Left lung (tissue), 4 donors: ENCODE measurements at regions not wholly inside any gene's neighbourhood (a gene's known extent, or its start where the extent isn't known, plus 50 kb on each side); places are given as distances from the start of the nearest gene placed in this dataset.

ENCODE experiments used
- ATAC-seq: fragments of 200-7000 bp; cut with Tn5 transposase; one replicate; pipeline ENCODE4 v1.9.1; 2020; ENCODE audit warnings: moderate library complexity
- DNase-seq, 4 donors: peaks; one replicate each; pipeline ENCODE4 v3.0.0-alpha.2; 2013 to 2020
- H3K27ac ChIP-seq, 2 donors: fragments of 200-600 bp; sonication (generic) in 1 of 2; one replicate each; pipeline versions ENCODE4 v1.5.0 to v1.8.0; 2020 to 2021
- H3K27me3 ChIP-seq, 2 donors: fragments of 200-600 bp; sonication (generic) in 1 of 2; one replicate each; pipeline versions ENCODE4 v1.5.0 to v1.8.0; 2020 to 2021
- H3K36me3 ChIP-seq, 2 donors: fragments of 200-600 bp; sonication (generic) in 1 of 2; one replicate each; pipeline versions ENCODE4 v1.5.0 to v1.8.0; 2020 to 2021
- H3K4me1 ChIP-seq, 2 donors: fragments of 200-600 bp; one replicate each; pipeline ENCODE4 v1.8.0; 2021
- H3K4me3 ChIP-seq, 2 donors: fragments of 200-600 bp; sonication (generic) in 1 of 2; one replicate each; pipeline versions ENCODE4 v1.5.0 to v1.8.0; 2020 to 2021; ENCODE audit warnings: mild to moderate bottlenecking in 1 of 2
- H3K9me3 ChIP-seq, 2 donors: fragments of 200-600 bp; sonication (generic) in 1 of 2; one replicate each; pipeline versions ENCODE4 v1.5.0 to v1.8.0; 2020 to 2021
- CTCF ChIP-seq, 2 donors: fragments of 200-600 bp; sonication (generic) in 1 of 2; IDR thresholded peaks; one replicate each; pipeline versions ENCODE4 v1.5.0 to v1.8.0; 2021; ENCODE audit warnings: antibody characterized with exemption in 2 of 2
- intact Hi-C, 2 donors: fragments of 100-400 bp; cut with DNase I; formaldehyde crosslinking; loops; one replicate each; pipeline versions ENCODE4 v1.11.2 to v1.14.2; 2022
- donor health status: DM: no; HTN: yes; CAD: no.
- donor health status: DM: no; HTN: no; CAD: no.

GRCh38 chr13:80530902-80531301 is 190.0 kb upstream of the SPRY2 start:
- no peak for DNase-seq

GRCh38 chr13:80530191-80530590 is 189.3 kb upstream of the SPRY2 start:
- DNase-seq: no peak
- peaks cover 0 to 12% of the 10 kb centered on the region in 2 donors for H3K9me3 ChIP-seq
- H3K4me1 ChIP-seq: no peaks in the 10 kb centered on the region
- no peak overlapping the region for H3K27ac ChIP-seq
- intact Hi-C loops: no loop called here
- no peaks in the 10 kb centered on the region for H3K27me3 ChIP-seq
- ATAC-seq: no peak
- no peak overlapping the region for H3K4me3 ChIP-seq
- H3K36me3 ChIP-seq: no peaks in the 10 kb centered on the region
- TF ChIP-seq CTCF (IDR thresholded peaks at IDR 0.05): no peak

More at GRCh38 chr13:80530902-80531301, 190.0 kb upstream of the SPRY2 start:
- Histone ChIP-seq H3K4me3 (no peak overlapping the region), H3K4me1 (no peaks in the 10 kb centered on the region), H3K27me3 (no peaks in the 10 kb centered on the region), H3K27ac (no peak overlapping the region), H3K9me3 (peaks cover 0 to 12% of the 10 kb centered on the region in 2 donors), H3K36me3 (no peaks in the 10 kb centered on the region)
- ATAC-seq: no peak
- TF ChIP-seq CTCF (IDR thresholded peaks at IDR 0.05): no peak
- intact Hi-C loops: no loop called here

- DNase-seq (no peak), ATAC-seq (no peak)
- TF ChIP-seq CTCF (IDR thresholded peaks at IDR 0.05): no peak
- Histone ChIP-seq H3K9me3 (peaks cover 0 to 12% of the 10 kb centered on the region in 2 donors), H3K27ac (no peak overlapping the region), H3K4me3 (no peak overlapping the region), H3K4me1 (no peaks in the 10 kb centered on the region), H3K27me3 (no peaks in the 10 kb centered on the region), H3K36me3 (no peaks in the 10 kb centered on the region)
- intact Hi-C loops: no loop called here
Observed at GRCh38 chr13:80529734-80530133, 188.8 kb upstream of the SPRY2 start.

GRCh38 chr13:80528733-80529132 is 187.8 kb upstream of the SPRY2 start:
- Histone ChIP-seq H3K36me3 (no peaks in the 10 kb centered on the region), H3K4me3 (no peak overlapping the region), H3K4me1 (no peaks in the 10 kb centered on the region), H3K9me3 (peaks cover 0 to 12% of the 10 kb centered on the region in 2 donors), H3K27me3 (no peaks in the 10 kb centered on the region), H3K27ac (no peak overlapping the region)
- intact Hi-C loops: no loop called here
- no peak for ATAC-seq
- DNase-seq: no peak
- TF ChIP-seq CTCF (IDR thresholded peaks at IDR 0.05): no peak

- Histone ChIP-seq H3K27me3 (no peaks in the 10 kb centered on the region), H3K27ac (no peak overlapping the region), H3K4me1 (no peaks in the 10 kb centered on the region), H3K9me3 (peaks cover 0 to 12% of the 10 kb centered on the region in 2 donors), H3K4me3 (no peak overlapping the region), H3K36me3 (no peaks in the 10 kb centered on the region)
- ATAC-seq (no peak), DNase-seq (no peak)
- TF ChIP-seq CTCF (IDR thresholded peaks at IDR 0.05): no peak
- intact Hi-C loops: no loop called here
Observed at GRCh38 chr13:80527400-80527799, 186.5 kb upstream of the SPRY2 start.
